H1 (cell line): ENCODE measurements at regions not wholly inside any gene's neighbourhood (a gene's known extent, or its start where the extent isn't known, plus 50 kb on each side); places are given as distances from the start of the nearest gene placed in this dataset.

ENCODE experiments used
- MAFK ChIP-seq: IDR thresholded peaks from 2 replicates; pipeline ENCODE4 v1.6.1; 2012; ENCODE audit warnings: low read depth, mild to moderate bottlenecking, improper control_type of control experiment, low read length
- NANOG ChIP-seq: IDR thresholded peaks from 2 replicates; pipeline ENCODE4 v1.6.1; 2011; ENCODE audit warnings: low read length, low read depth, mild to moderate bottlenecking, inconsistent platforms; ENCODE audit not compliant: insufficient read depth, poor library complexity, severe bottlenecking
- NRF1 ChIP-seq: IDR thresholded peaks from 2 replicates; pipeline ENCODE4 v1.6.1; 2011; ENCODE audit warnings: mild to moderate bottlenecking, low read depth, low read length, improper control_type of control experiment

DNA sequence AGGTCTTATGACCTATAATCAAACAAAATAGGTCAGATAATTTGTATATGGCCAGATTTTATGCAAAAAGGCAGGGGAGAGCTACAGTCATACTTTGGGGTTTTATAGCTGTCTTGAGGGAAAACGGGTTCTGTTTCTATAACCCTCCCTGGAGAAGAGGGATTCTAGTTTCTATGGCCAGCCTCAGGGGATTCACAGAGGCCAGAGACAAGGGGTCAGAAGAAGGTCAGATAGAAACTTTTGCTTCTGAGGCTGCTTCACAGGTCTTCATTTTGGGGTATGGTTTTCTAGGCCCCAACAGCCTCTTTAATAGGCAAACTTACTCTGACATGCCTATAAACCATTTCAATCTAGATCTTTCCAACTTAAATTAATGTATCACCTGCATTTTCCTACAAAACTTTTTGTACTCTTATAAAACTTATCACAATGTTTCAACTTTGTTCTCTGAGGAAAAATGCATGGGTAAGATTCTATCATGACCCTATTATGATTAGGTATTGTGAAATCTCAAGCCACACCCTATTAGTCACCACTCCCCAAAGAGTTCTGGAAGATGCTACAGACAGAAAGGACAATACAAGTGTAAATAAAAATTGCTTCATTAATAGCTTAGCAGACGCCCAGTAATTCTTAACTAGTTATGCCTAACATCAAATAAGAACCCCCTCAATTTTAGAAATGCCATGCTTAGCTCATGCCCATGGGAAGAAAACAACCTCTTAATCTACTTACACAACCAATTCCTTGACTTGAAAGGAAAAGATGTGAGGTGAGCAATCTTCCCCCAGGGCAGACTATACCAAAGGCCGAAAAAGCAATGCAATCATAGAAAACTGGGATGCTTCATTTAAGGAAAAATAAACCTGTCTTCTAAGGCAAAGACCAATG lies 396.6 kb downstream of the TLR4 start (continued):
- TF ChIP-seq NRF1 (no peak), MAFK (no peak), NANOG (no peak)
